ENCODE measurements at regions not wholly inside any gene's neighbourhood (a gene's known extent, or its start where the extent isn't known, plus 50 kb on each side); places are given as distances from the start of the nearest gene placed in this dataset.
"Not testable (repeated sequence)": the region's sequence is repeated elsewhere in the genome, so short reads cannot be mapped to it uniquely, and the experiment has no call there.

- DNase-seq, result no peak
Measured at GRCh38 chr10:118805146-118805545, 50.4 kb upstream of the CACUL1 start.

DNA sequence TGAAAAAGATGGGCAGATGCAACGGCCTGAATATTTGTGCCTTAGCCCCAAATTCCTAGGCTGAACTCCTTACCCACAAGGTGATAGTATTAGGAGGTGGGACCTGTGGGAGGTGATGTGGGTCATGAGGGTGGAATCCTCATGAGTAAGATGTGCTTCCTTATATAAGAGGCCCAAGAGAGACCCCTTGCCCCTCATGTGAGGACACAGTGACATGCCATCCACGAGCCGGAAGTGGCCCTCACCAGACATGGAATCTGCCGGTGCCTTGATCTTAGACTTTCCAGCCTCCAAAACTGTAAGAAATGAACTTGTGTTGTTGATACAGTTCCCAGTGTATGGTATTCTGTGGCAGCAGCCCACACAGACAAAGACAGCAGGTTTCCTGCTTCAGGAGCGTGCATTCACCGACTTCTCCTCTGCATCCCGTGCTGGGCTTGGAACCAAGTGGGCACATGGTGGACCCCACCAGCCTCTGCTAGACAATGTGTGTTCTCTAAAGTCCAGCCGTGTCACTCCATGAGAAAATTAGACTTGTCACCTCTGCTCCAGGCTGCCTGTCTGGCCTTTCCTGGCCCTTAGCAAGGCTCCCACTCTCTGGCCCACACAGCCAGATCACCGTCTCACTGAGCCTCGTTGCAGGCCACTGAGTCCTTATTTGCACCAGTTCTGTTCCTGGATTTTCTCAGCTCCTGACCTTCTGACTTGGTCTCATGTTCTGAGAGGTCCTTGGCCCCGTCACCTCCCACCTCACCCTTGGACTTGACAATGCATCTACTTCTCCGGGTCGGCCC lies 52.9 kb upstream of the CACUL1 start:
- no peak for DNase-seq

DNA sequence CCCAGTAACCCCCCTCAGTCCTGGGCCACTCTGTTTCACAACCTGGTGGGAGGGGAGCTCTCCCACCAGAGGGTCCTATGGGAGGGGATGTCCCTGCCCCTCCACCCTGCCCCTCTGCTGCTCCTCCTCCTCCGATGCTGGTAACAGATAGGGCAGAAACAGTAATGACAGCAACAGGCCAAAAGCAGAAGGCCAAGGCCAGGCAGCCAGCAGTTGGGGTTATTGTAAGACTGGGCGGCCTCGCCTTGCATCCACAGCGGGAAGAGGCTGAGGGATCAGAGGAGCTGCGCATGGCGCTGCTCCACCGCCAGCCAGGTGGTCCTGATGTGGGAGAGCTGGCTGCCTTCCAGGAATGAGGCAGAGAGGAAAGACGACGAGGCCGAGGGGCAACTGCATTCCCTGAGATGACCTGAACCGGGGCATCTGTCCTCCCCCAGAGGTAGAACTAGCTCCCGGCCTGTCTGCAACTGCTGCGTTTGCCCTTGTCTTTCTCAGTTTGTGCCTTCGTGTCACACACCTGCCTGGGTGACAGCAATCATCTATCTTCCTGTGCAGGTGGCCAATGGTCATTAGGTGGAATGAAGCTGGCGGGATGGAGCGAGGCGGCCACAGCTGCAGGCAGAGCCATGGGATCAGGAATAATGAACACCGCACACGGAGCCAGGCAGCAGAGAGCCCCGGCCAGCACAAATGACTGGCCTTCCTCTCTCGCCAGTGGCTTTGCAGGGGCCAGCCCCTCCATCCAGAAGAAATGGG lies 54.0 kb upstream of the CACUL1 start:
- peak in 2 of 3 experiments; percentile 47 to 68 for DNase-seq

GRCh38 chr10:118809357-118810220 lies 54.8 kb upstream of the CACUL1 start:
- DNase-seq, result peak in 1 of 3 experiments; percentile 47

DNA sequence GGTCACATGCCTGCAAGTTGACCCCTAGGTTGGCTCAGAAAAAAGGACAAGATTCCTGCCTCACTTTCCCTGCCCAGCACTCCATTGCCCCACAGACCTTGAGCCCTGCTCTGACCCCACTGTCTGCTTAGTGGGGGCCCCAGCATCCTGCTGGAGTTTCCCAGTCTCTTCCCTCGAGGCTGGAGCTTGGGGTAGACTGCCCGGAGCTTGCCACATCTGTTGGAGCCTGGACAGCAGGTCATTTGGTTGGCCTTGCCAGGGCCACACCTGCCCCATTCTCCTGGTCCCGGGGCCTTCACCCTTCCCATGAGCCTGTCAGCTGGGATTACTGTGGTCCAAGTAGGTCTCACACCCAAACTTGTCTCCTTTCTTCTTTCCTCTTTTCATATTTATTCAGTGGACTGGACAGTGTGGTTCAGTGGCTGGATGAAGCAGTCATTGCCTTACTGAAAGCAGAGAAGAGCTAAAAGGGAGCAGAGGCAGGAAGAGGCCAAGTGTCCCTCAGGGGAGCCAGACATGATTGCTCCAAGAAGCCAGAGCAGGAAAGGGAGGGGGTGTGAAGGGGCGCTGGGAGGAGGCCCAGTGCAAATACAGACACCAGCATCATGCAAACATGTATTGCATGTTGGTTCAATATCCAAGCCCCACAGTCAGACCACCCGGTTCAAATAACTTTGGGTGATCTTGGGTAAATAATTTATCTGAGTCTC lies 56.2 kb upstream of the CACUL1 start:
- DNase-seq, result no peak

GRCh38 chr10:118811675-118812392 lies 57.1 kb upstream of the CACUL1 start:
- DNase-seq, result no peak

GRCh38 chr10:118812393-118812740 lies 57.6 kb upstream of the CACUL1 start:
- DNase-seq, result no peak

DNA sequence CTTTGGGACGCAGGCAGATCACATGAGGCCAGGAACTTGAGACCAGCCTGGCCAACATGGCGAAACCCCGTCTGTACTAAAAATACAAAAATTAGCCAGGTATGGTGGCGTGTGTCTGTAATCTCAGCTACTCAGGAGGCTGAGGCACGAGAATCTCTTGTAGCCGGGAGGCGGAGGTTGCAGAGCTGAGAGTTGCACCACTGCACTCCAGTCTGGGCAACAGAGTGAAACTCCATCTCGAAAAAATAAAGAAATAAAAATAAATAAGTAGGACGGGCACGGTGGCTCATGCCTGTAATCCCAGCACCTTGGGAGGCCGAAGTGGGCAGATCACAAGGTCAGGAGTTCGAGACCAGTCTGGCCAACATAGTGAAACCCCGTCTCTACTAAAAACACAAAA lies 58.2 kb upstream of the CACUL1 start:
- not testable (repeated sequence) for DNase-seq

DNA sequence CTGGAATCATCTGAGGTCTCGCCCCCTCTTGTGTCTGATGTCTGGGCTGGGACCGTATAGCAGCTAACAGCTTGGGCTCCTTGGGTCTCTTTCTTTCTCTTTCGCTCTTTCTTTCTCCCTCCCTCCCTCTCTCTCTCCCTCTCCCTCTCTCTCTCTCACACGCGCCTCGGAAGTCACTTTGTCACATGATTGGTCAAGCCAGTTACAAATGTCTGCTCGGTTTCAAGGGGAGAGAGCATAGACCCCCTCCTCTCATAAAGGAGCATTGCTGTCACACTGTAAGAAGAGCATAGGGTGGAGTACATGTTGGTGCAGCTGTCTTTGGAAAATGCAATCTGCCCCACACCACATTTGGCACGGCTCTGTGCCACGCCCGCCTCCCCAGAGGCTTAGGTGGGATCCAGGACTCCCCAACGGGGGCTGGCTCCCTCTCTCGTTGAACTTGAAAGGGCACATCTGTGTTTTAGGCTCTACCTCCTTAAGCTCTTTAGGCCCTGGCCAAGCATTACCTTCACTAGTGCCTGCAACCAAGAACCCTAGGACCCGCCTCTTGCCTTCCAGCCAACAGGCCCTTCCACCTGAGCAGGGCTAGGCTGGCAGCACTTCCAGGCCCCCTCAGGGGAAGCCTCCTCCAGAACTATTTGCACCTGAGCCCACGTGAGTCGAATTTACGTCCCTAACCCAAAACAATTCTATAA lies 61.9 kb upstream of the CACUL1 start:
- DNase-seq, result no peak

DNA sequence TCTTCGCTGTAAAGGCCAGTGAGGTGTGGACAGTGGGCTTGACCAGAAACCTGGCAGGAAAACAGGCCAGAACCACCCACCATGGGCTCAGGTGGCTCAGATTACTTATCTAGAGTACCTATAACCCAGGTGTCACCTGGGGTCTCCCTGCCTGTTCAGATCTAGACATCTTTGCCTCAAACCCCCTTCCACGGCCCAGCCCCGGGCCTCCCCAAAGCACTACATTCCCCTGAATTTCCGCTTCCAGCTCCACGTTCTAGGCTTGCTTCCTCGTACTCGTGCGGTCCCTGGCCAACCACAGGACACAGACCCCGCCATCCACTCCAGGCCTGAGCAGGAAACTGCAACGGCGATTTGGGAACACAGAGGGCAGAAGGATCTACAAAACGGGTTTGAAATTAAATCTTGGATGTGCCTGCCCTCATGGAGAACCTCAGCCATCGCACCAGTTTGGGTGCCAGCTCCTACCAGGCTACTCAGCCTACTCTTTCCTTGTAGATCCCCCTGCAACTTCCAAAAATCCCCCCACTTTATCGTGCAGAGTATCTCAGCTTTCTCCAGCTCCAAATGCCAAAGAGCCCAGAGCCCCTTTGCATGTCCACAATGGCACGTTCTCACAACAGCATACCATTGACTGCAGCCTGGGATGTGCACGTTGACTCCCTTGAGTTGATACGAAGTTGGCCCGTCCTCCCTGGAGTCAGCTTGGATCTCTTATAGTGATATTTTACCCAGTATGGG lies 62.7 kb upstream of the CACUL1 start:
- no peak for DNase-seq

- peak in 2 of 3 experiments; percentile 11 to 64 for DNase-seq
Measured at GRCh38 chr10:118818621-118819221, 64.0 kb upstream of the CACUL1 start.

DNA sequence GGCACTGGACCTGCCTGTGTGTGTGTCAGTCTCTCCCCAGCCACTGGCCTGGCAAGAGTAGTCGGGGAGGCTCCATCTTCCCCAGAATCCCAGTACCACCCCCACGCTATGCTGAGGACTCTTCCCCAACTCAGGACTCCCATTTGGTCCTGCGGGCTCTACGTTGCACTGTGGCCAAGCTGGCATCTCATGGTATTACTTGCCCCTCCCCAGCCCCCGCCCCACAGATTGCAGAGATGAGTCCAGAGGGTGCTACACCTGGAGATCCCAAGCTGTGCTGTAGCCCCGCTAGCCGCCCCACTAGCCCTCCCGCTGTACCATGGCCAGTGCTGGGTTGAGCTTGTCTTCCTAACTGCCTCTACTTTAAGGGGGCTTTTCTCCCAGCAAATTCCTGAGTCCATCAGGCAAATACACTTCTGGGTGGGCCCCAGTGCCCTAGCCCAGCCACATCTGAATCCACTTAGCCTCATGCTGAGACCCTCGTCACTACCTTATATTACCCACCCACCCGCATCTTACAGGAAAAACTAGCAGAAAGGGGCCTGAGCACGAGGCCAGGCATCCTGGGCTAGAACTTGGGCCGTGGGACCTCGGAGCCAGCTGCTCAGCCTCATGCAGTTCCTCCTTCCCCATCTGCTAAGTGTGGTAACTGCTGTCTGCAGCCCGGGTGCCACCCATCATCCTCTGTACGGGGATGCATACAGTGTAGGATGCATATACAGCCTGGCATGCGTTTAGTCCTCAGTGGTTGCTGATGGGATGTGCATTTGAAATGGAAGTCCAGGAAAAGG lies 65.8 kb upstream of the CACUL1 start:
- DNase-seq, result no peak

DNA sequence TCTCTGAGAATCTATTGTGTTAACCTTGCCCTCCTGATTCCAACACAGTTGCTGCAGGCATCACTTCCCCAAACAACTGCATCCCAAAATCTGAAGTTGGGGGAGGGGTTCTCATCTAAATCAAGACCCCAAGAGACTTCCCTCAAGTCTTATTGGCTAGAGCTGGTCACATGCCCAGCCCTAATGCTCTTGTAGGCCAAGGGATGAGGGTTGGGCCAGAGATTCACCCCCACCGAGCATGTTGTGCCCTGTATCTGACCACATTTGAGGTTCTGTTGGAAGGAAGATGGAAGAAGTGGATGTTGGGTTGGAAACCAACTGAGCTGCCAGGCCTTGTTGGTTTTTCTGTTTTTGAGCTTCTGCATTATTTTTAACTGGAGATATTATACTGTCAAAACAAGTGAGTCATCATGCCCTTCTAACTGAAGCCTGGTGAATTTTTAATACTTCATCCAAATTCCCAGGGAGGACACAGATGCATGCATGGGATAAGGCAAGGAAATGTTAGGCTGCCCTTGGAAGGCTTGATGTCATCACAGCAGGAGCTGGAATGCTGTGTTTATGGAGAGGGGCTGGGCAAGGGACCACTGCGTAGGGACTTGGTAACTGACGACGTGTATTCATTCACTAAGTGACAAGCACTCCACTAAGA lies 68.6 kb upstream of the CACUL1 start:
- DNase-seq, result no peak

- no peak for DNase-seq
Measured at GRCh38 chr10:118827053-118827452, 72.3 kb upstream of the CACUL1 start.

DNA sequence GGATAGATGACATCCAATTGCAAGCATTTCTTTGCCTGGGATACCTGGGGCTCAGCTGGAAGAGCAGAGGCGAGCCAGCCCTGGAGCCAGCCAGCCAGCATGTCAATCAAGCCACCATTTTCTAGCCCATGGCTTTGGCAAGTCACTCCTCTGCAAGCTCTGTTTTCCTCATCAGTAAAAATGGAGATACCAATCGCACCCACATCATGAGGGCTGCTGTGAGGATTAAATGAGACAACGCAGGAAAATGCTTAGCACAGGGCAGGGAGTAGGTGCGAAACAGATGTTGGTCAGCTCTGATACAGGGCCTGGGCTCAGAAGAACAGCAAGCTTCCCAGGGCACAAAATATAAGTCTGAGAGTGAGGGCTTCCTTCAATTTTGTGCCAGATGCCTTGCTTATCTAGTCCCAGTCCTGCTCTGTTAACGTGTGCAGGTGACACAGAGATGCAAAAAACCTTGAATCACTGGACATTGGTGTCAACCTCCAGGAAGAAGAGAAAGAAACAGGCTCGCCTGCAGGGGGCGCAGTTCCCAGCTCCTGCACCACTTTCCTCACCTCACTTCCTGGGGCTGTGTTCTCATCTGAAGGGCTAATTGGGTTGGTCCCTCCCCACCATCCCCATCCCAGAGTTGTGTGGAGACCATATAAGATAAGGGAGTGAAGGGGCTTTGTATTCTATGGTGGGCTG lies 72.8 kb upstream of the CACUL1 start:
- no peak for DNase-seq

DNA sequence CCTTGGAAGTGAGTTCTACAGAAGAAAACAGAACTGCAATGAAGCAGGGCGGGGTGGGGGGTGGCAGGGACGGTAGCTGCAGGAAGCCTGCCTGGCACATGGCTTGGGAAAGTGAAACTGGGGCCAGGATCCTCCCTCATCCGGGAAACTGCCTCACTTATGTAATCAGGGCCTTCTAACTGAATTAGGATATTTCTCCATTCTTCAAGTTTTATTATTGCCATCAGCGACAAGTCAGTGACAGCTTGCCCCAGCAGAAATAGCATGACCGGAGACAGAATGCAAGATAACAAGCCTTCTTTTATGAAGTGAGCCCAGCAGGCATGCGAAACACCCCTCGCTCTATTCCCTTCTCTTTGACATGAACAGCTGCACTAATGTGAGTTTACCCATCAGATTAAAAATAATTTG lies 77.5 kb upstream of the CACUL1 start:
- peak in 1 of 3 experiments; percentile 17 for DNase-seq

- not testable (repeated sequence) for DNase-seq
Measured at GRCh38 chr10:118834370-118834769, 79.6 kb upstream of the CACUL1 start.

- DNase-seq, result peak in 2 of 3 experiments; percentile 30 to 70
Measured at GRCh38 chr10:118835682-118836326, 81.0 kb upstream of the CACUL1 start.

Data from NCI-H1417 (cell line).